WTC11 (cell line): ENCODE measurements at regions not wholly inside any gene's neighbourhood (a gene's known extent, or its start where the extent isn't known, plus 50 kb on each side); places are given as distances from the start of the nearest gene placed in this dataset.

Experiments
- ZBTB21 ChIP-seq: sonication (generic); formaldehyde crosslinking; IDR thresholded peaks from 2 replicates; pipeline ENCODE4 v1.8.1; 2023; ENCODE audit warnings: mild to moderate bottlenecking, missing genetic modification reagents, borderline replicate concordance
- ZNF512 ChIP-seq: sonication (generic); formaldehyde crosslinking; IDR thresholded peaks from 2 replicates; pipeline ENCODE4 v1.8.1; 2022; ENCODE audit warnings: missing genetic modification reagents, borderline replicate concordance

GRCh38 chr7:42545049-42545724, 308.2 kb upstream of the GLI3 start:
- TF ChIP-seq ZNF512 (CRISPR knock-in tag) (no peak), ZBTB21 (CRISPR knock-in tag) (no peak)
